H9 (cell line): ENCODE measurements at regions not wholly inside any gene's neighbourhood (a gene's known extent, or its start where the extent isn't known, plus 50 kb on each side); places are given as distances from the start of the nearest gene placed in this dataset.

ENCODE experiments used
- DNase-seq: peaks from one replicate; pipeline ENCODE4 v3.0.0-alpha.2; 2017
- H2AFZ ChIP-seq: one replicate; pipeline ENCODE4 v1.6.1; 2013; ENCODE audit warnings: mild to moderate bottlenecking, low read length, control low read depth, moderate library complexity
- H2AK5ac ChIP-seq: 2 replicates; pipeline ENCODE4 v1.6.1; 2013; ENCODE audit warnings: low read length, control low read depth, mixed read lengths; ENCODE audit not compliant: insufficient read length
- H2BK120ac ChIP-seq: one replicate; pipeline ENCODE4 v1.6.1; 2013; ENCODE audit warnings: low read depth, mild to moderate bottlenecking, low read length, control low read depth, inconsistent platforms; ENCODE audit not compliant: poor library complexity, severe bottlenecking
- H2BK12ac ChIP-seq: 2 replicates; pipeline ENCODE4 v1.6.1; 2013; ENCODE audit warnings: low read length, control low read depth, mixed read lengths, low read depth; ENCODE audit not compliant: insufficient read length
- H2BK15ac ChIP-seq: 2 replicates; pipeline ENCODE4 v1.6.1; 2013; ENCODE audit warnings: low read depth, low read length, control low read depth
- H2BK20ac ChIP-seq: one replicate; pipeline ENCODE4 v1.6.1; 2013; ENCODE audit warnings: low read depth, mild to moderate bottlenecking, low read length, control low read depth, inconsistent platforms; ENCODE audit not compliant: poor library complexity, severe bottlenecking
- H2BK5ac ChIP-seq: 2 replicates; pipeline ENCODE4 v1.6.1; 2013; ENCODE audit warnings: low read length, control low read depth, mixed read lengths; ENCODE audit not compliant: insufficient read length
- H3K14ac ChIP-seq: 2 replicates; pipeline ENCODE4 v1.6.1; 2013; ENCODE audit warnings: low read length, control low read depth; ENCODE audit not compliant: insufficient read depth
- H3K18ac ChIP-seq: 2 replicates; pipeline ENCODE4 v1.6.1; 2013; ENCODE audit warnings: low read depth, mild to moderate bottlenecking, mixed read lengths, low read length, control low read depth; ENCODE audit not compliant: insufficient read length
- H3K23ac ChIP-seq: 2 replicates; pipeline ENCODE4 v1.6.1; 2013; ENCODE audit warnings: low read length, control low read depth, mixed read lengths, low read depth; ENCODE audit not compliant: insufficient read length
- H3K23me2 ChIP-seq: 2 replicates; pipeline ENCODE4 v1.6.1; 2013; ENCODE audit warnings: low read depth, mild to moderate bottlenecking, mixed read lengths, low read length, control low read depth; ENCODE audit not compliant: insufficient read length, poor library complexity, severe bottlenecking
- H3K27ac ChIP-seq: 2 replicates; pipeline ENCODE4 v1.5.1; 2013; ENCODE audit warnings: low read length, control low read depth, mixed read lengths, low read depth; ENCODE audit not compliant: insufficient read length
- H3K27me3 ChIP-seq: 2 replicates; pipeline ENCODE4 v1.6.1; 2013; ENCODE audit warnings: low read length, control low read depth, inconsistent platforms; ENCODE audit not compliant: insufficient read depth
- H3K4ac ChIP-seq: 2 replicates; pipeline ENCODE4 v1.6.1; 2013; ENCODE audit warnings: low read depth, mild to moderate bottlenecking, control low read depth, inconsistent platforms, low read length, moderate library complexity
- H3K4me1 ChIP-seq: 2 replicates; pipeline ENCODE4 v1.6.1; 2013; ENCODE audit warnings: low read length, control low read depth, inconsistent platforms; ENCODE audit not compliant: insufficient read depth
- H3K4me2 ChIP-seq: 2 replicates; pipeline ENCODE4 v1.6.1; 2013; ENCODE audit warnings: low read length, control low read depth, mixed read lengths; ENCODE audit not compliant: insufficient read length, insufficient read depth
- H3K56ac ChIP-seq: 2 replicates; pipeline ENCODE4 v1.6.1; 2013; ENCODE audit warnings: low read depth, mild to moderate bottlenecking, mixed read lengths, low read length, control low read depth; ENCODE audit not compliant: insufficient read length
- H3K79me1 ChIP-seq: 2 replicates; pipeline ENCODE4 v1.6.1; 2013; ENCODE audit warnings: low read depth, mild to moderate bottlenecking, moderate library complexity, low read length, control low read depth, inconsistent platforms; ENCODE audit not compliant: insufficient read depth, poor library complexity, severe bottlenecking
- H3K79me2 ChIP-seq: 2 replicates; pipeline ENCODE4 v1.6.1; 2013; ENCODE audit warnings: low read length, control low read depth, inconsistent platforms; ENCODE audit not compliant: insufficient read depth
- H3K9ac ChIP-seq: 2 replicates; pipeline ENCODE4 v1.6.1; 2013; ENCODE audit warnings: low read length, control low read depth, mixed read lengths; ENCODE audit not compliant: insufficient read length; ENCODE audit errors: extremely low read depth
- H3K9me3 ChIP-seq: one replicate; pipeline ENCODE4 v1.6.1; 2013; ENCODE audit warnings: low read depth, low read length, inconsistent platforms; ENCODE audit not compliant: control insufficient read depth
- H3T11ph ChIP-seq: one replicate; pipeline ENCODE4 v1.6.1; 2013; ENCODE audit warnings: mild to moderate bottlenecking, low read length, control low read depth, inconsistent platforms
- H4K20me1 ChIP-seq: one replicate; pipeline ENCODE4 v1.6.1; 2013; ENCODE audit not compliant: control insufficient read depth, insufficient read length, insufficient read depth
- H4K5ac ChIP-seq: 2 replicates; pipeline ENCODE4 v1.6.1; 2013; ENCODE audit warnings: low read depth, mild to moderate bottlenecking, mixed read lengths, low read length, control low read depth; ENCODE audit not compliant: insufficient read length
- H4K8ac ChIP-seq: replicated peaks from 2 replicates; pipeline ENCODE4 v1.6.1; 2013; ENCODE audit warnings: low read length, control low read depth, mixed read lengths, low read depth; ENCODE audit not compliant: insufficient read length
- H4K91ac ChIP-seq: 2 replicates; pipeline ENCODE4 v1.6.1; 2013; ENCODE audit warnings: low read depth, mild to moderate bottlenecking, moderate library complexity, mixed read lengths, low read length, control low read depth; ENCODE audit not compliant: insufficient read length
- H3K27ac Mint-ChIP-seq, 3 experiments: 2 replicates in 2 of 3; 3 replicates in 1 of 3; pipeline ENCODE4 v1.8.0; 2020 to 2021; ENCODE audit warnings: mixed read lengths in 3 of 3, mild to moderate bottlenecking in 1 of 3, moderate library complexity in 1 of 3
- H3K27me3 Mint-ChIP-seq: 2 replicates; pipeline ENCODE4 v1.8.0; 2021; ENCODE audit warnings: low read depth, mild to moderate bottlenecking, moderate library complexity, mixed read lengths
- H3K36me3 Mint-ChIP-seq, 3 experiments: 2 replicates in 2 of 3; 3 replicates in 1 of 3; pipeline ENCODE4 v1.8.0; 2020 to 2021; ENCODE audit warnings: low read depth in 3 of 3, mixed read lengths in 3 of 3; ENCODE audit not compliant: insufficient read depth in 1 of 3
- H3K4me1 Mint-ChIP-seq, 2 experiments: 2 replicates each; pipeline ENCODE4 v1.8.0; 2020; ENCODE audit warnings: mixed read lengths in 2 of 2
- H3K4me3 Mint-ChIP-seq, 2 experiments: 2 replicates in 1 of 2; 3 replicates in 1 of 2; pipeline ENCODE4 v1.8.0; 2020 to 2021; ENCODE audit warnings: mild to moderate bottlenecking in 2 of 2, mixed read lengths in 2 of 2, moderate library complexity in 1 of 2
- H3K9me3 Mint-ChIP-seq, 2 experiments: 2 replicates in 1 of 2; 3 replicates in 1 of 2; pipeline ENCODE4 v1.8.0; 2020; ENCODE audit warnings: mild to moderate bottlenecking in 2 of 2, mixed read lengths in 2 of 2, moderate library complexity in 1 of 2
- WGBS: extraction: QIAGEN DNeasy Blood & Tissue Kit; methylation state at CpG from one replicate; pipeline ENCODE4 v1.1.7; 2013; ENCODE audit warnings: missing lambda C conversion rate, low lambda C conversion rate, mixed read lengths; ENCODE audit not compliant: insufficient read length; ENCODE audit errors: extremely low coverage; 5-methylcytosine and 5-hydroxymethylcytosine counted together
- TF ChIP-seq, protein P1 (sequence below): fragments of 200-600 bp; sonication (generic); conservative IDR thresholded peaks from 3 replicates; pipeline ENCODE4 v1.8.0; 2021; ENCODE audit warnings: antibody characterized with exemption, mild to moderate bottlenecking

DNA sequence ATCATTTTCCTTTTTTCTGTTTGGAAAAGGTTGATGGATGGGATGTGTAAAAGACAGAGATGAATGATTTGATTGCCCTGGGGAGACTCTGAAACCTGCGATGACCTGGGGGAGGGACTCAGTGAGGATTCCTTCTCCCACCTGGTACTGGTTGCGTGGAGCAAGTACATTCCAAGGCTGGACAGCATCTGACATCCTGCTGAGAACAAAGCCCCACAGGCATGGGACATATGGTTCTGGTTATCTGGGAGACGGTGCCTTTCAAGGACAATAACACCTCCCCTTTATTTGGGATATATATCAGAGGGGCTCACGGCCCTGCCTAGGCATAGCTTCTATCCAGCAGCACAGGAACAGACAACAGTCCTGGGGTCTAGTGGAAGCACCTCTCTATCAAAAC is 527.8 kb downstream of the METTL15 start:
- H3K18ac ChIP-seq, result no peak overlapping the region
- no peak for DNase-seq
- H2BK20ac ChIP-seq, result no peak overlapping the region
- H3K79me2 ChIP-seq, result no peaks in the 10 kb centered on the region
- H4K20me1 ChIP-seq, result no peaks in the 10 kb centered on the region
- no peaks in the 10 kb centered on the region for H3K27me3 ChIP-seq
- H2AK5ac ChIP-seq, result no peak overlapping the region
- no peaks in the 10 kb centered on the region for H3K79me1 ChIP-seq
- no peak overlapping the region for H2AFZ ChIP-seq
- no peak overlapping the region for H3T11ph ChIP-seq
- Mint-ChIP-seq H3K27me3 (no peaks in the 10 kb centered on the region; the same call in 1 of the 2 replicates), H3K27ac (no peak overlapping the region), H3K36me3 (no peaks in the 10 kb centered on the region), H3K4me3 (no peak overlapping the region), H3K9me3 (peaks cover 0 to 2% of the 10 kb centered on the region in 2 experiments; a peak in 1 of 5 replicates), H3K4me1 (no peaks in the 10 kb centered on the region)
- H2BK5ac ChIP-seq, result no peak overlapping the region
- no peak overlapping the region for H3K14ac ChIP-seq
- whole genome bisulfite sequencing, result no CpG with 5 or more reads among the region's 4 CpGs
- H3K4me2 ChIP-seq, result no peak overlapping the region
- no peak overlapping the region for H3K27ac ChIP-seq
- H3K4me1 ChIP-seq, result no peaks in the 10 kb centered on the region
- no peak overlapping the region for H3K56ac ChIP-seq
- H2BK15ac ChIP-seq, result 0 out of 2 replicates have a peak overlapping the region, but pooled peaks have one; percentile 48
- no peak overlapping the region for H3K9ac ChIP-seq
- no peaks in the 10 kb centered on the region for H3K23me2 ChIP-seq
- H4K5ac ChIP-seq, result no peak overlapping the region
- H4K91ac ChIP-seq, result no peak overlapping the region
- TF ChIP-seq, protein P1, sequence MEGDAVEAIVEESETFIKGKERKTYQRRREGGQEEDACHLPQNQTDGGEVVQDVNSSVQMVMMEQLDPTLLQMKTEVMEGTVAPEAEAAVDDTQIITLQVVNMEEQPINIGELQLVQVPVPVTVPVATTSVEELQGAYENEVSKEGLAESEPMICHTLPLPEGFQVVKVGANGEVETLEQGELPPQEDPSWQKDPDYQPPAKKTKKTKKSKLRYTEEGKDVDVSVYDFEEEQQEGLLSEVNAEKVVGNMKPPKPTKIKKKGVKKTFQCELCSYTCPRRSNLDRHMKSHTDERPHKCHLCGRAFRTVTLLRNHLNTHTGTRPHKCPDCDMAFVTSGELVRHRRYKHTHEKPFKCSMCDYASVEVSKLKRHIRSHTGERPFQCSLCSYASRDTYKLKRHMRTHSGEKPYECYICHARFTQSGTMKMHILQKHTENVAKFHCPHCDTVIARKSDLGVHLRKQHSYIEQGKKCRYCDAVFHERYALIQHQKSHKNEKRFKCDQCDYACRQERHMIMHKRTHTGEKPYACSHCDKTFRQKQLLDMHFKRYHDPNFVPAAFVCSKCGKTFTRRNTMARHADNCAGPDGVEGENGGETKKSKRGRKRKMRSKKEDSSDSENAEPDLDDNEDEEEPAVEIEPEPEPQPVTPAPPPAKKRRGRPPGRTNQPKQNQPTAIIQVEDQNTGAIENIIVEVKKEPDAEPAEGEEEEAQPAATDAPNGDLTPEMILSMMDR, result no peak
- H3K4ac ChIP-seq, result no peak overlapping the region
- no peak overlapping the region for H2BK12ac ChIP-seq
- H2BK120ac ChIP-seq, result no peak overlapping the region
- H3K9me3 ChIP-seq, result no peaks in the 10 kb centered on the region
- H3K23ac ChIP-seq, result no peak overlapping the region
- no peak overlapping the region for H4K8ac ChIP-seq
